HG02623 (cell line): ENCODE measurements at regions not wholly inside any gene's neighbourhood (a gene's known extent, or its start where the extent isn't known, plus 50 kb on each side); places are given as distances from the start of the nearest gene placed in this dataset.

Experiments
- ATAC-seq: cut with Tn5 transposase; IDR thresholded peaks from one replicate; pipeline ENCODE4 v1.9.1; 2021; ENCODE audit warnings: moderate library complexity; ENCODE audit not compliant: unreplicated experiment

- no peak for ATAC-seq
Observed at GRCh38 chr3:18648159-18648558, 223.0 kb upstream of the SATB1 start.

GRCh38 chr3:18645619-18646018, 220.5 kb upstream of the SATB1 start:
- no peak for ATAC-seq

GRCh38 chr3:18643281-18643680, 218.1 kb upstream of the SATB1 start:
- no peak for ATAC-seq

- no peak for ATAC-seq
Observed at GRCh38 chr3:18641916-18642315, 216.8 kb upstream of the SATB1 start.

GRCh38 chr3:18635215-18635614, 210.1 kb upstream of the SATB1 start:
- no peak for ATAC-seq

GRCh38 chr3:18634461-18634860, 209.3 kb upstream of the SATB1 start:
- no peak for ATAC-seq

- no peak for ATAC-seq
Observed at GRCh38 chr3:18633002-18633401, 207.9 kb upstream of the SATB1 start.

GRCh38 chr3:18630295-18630694, 205.2 kb upstream of the SATB1 start:
- no peak for ATAC-seq

- no peak for ATAC-seq
Observed at GRCh38 chr3:18625085-18625484, 199.9 kb upstream of the SATB1 start.

GRCh38 chr3:18623220-18623619, 198.1 kb upstream of the SATB1 start:
- no peak for ATAC-seq

GRCh38 chr3:18618723-18619122, 193.6 kb upstream of the SATB1 start:
- ATAC-seq: no peak

- ATAC-seq: no peak
Observed at GRCh38 chr3:18611991-18612390, 186.9 kb upstream of the SATB1 start.

- no peak for ATAC-seq
Observed at GRCh38 chr3:18609187-18609586, 184.0 kb upstream of the SATB1 start.

GRCh38 chr3:18597919-18598318, 172.8 kb upstream of the SATB1 start:
- ATAC-seq: no peak

- no peak for ATAC-seq
Observed at GRCh38 chr3:18593231-18593630, 168.1 kb upstream of the SATB1 start.

- no peak for ATAC-seq
Observed at GRCh38 chr3:18591120-18591519, 166.0 kb upstream of the SATB1 start.

- ATAC-seq: no peak
Observed at GRCh38 chr3:18586076-18586475, 160.9 kb upstream of the SATB1 start.

GRCh38 chr3:18585004-18585968, 160.1 kb upstream of the SATB1 start:
- no peak for ATAC-seq

GRCh38 chr3:18580268-18580667, 155.1 kb upstream of the SATB1 start:
- ATAC-seq: no peak

GRCh38 chr3:18579661-18580060, 154.5 kb upstream of the SATB1 start:
- no peak for ATAC-seq

GRCh38 chr3:18575573-18575972, 150.4 kb upstream of the SATB1 start:
- ATAC-seq: no peak

- ATAC-seq: no peak
Observed at GRCh38 chr3:18572809-18573208, 147.7 kb upstream of the SATB1 start.

GRCh38 chr3:18567293-18567692, 142.2 kb upstream of the SATB1 start:
- no peak for ATAC-seq
